SK-N-SH treated with all-trans-retinoic acid at 6 μM for 48 hours (cell line): ENCODE measurements at regions not wholly inside any gene's neighbourhood (a gene's known extent, or its start where the extent isn't known, plus 50 kb on each side); places are given as distances from the start of the nearest gene placed in this dataset.

Experiments
- PATZ1 ChIP-seq: fragments of 250-450 bp; sonication (Bioruptor Pico); IDR thresholded peaks from 2 replicates; pipeline ENCODE4 v1.8.0; 2020; ENCODE audit warnings: mild to moderate bottlenecking, moderate library complexity, borderline replicate concordance
- ZFP30 ChIP-seq: fragments of 450-650 bp; formaldehyde crosslinking; IDR thresholded peaks from 2 replicates; pipeline ENCODE4 v1.5.0; 2022; ENCODE audit warnings: mild to moderate bottlenecking, moderate library complexity

DNA sequence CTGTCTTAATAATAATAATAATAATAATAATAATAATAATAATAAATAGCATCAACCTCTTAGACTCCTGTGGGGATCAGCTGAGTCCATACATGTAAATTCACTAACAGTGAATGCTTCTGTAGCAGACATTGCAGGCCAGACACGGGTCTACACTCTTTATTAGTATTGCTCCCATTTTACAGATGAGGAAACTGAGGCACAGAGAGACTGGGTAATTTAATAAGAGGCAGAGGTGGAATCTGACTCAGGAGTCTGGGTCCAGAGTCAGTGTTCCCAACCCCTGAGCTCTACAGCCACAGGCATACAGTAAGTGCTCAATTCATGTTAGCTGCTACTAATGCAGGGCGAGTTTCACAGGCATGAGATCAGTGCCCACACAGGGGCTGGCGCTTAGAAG is 123.2 kb upstream of the MAP1LC3B2 start:
- TF ChIP-seq PATZ1 (CRISPR knock-in tag) (no peak), ZFP30 (CRISPR knock-in tag) (no peak)
